HG03469 (cell line): ENCODE measurements at regions not wholly inside any gene's neighbourhood (a gene's known extent, or its start where the extent isn't known, plus 50 kb on each side); places are given as distances from the start of the nearest gene placed in this dataset.
"Not testable (repeated sequence)": the region's sequence is repeated elsewhere in the genome, so short reads cannot be mapped to it uniquely, and the experiment has no call there.

Experiments
- ATAC-seq: cut with Tn5 transposase; IDR thresholded peaks from one replicate; pipeline ENCODE4 v1.9.1; 2021; ENCODE audit warnings: mild to moderate bottlenecking, moderate library complexity, moderate number of reproducible peaks; ENCODE audit not compliant: unreplicated experiment

DNA sequence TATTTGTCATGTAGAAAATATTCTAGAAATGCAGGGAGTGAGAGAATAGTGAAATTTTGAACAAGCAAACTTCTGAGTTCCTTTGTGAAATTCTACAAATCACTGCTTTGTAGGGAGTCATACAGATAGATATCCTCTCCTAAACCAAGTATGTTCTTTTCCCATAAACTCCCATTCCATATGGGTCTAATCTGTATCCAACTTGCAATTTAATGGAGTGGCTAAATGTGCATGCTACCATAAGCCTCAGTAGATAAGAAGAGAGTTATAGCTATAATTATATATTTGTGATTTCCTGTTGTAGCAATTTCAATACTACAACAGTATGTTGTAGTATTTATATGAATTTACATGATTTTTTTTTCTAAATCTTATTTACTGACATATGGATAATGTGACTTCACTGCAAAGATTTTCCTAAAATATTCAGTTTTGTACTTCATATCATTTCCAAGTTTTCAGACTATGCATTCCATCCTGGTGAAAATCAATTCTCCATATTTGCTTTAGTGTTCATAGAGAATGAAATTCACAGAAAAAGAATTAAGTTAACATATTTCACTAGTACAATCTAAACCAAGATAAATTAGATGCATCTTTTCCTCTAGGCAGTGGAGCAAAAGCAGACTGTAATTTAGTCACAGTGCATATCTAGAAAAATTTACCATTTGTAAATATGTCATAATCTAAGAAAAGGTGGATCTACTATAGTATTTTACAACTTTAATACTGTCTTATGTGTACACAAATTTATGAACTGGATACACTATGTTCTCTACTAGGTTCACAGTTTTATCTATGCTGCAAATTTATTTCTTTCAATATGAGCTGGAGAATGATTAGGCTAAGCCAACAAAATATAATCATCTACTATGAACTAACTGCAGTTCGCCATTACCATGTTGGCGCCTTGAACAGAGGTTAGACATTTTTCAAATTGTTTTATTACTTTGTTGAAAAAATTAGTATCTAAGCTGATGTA, 372.9 kb upstream of the NDST3 start:
- no peak for ATAC-seq

DNA sequence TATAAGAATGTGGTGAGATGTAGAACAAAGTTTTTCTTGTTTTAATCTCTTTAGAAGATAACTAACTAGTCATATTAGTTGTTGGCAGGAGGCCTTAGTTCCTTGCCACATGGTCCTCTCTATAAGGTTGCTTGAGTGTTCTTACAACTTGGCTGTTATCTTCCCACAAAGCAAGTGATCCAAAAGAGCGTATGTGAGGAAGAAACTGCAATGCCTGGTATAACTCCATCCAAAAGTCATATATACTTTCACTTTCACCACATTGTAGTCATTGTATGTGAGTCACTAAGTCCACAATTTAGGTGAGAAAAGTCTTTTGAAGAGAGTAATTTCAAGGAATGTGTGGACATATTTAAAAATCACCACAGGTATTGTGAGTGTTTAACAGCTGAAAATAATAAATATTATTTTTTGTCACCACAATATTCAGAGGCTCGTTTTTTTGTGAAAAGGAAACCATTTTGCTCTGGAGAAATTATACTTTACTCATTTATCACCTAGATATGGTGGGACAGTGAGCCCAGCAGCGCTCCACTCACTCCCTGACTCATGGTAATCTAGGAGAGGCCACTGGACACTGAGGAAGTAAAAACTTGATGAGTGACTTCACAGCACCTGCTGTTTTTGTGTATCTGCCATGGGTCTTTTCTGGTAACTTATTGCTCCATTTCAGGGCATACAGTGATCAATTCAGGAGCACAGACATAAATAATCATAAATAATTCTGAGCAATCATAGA, 369.4 kb upstream of the NDST3 start:
- ATAC-seq, result no peak

GRCh38 chr4:117676153-117676552, 358.1 kb upstream of the NDST3 start:
- ATAC-seq, result no peak

DNA sequence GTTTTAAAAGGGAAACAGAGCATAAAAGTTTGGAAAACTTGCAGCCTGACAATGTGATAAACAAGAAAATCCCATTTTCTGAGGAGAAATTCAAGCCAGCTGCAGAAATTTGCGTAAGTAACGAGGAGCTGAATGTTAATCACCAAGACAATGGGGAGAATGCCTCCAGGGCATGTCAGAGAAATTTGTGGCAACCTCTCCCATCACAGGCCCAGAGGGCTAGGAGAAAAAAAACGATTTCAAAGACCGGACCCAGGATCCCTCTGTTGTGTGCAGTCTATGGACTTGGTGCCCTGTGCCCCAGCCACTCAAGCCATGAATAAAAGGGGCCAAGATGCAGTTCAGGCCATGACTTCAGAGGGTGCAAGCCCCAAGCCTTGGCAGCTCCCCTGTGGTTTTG, 355.4 kb upstream of the NDST3 start:
- no peak for ATAC-seq

- ATAC-seq, result no peak
These were observed 342.5 kb upstream of the NDST3 start for GRCh38 chr4:117691572-117692351.

DNA sequence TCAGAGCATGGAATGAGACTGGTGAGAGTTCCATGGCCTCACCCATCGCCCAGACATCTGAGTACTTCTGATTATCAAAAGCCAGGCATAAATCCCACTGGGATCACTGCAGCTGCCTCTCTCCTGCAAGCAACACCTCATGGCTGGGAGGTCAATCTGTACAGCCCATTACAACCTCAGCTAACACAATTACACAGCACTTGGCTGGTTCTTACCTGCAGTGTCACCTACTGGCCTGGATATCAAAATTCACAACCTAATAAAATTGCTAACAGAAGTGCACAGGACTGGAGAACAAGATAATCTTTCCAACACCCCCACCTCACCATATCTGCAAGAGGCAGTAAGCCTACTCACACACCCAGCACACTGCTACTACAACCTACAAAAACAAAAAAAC, 341.7 kb upstream of the NDST3 start:
- ATAC-seq, result no peak

DNA sequence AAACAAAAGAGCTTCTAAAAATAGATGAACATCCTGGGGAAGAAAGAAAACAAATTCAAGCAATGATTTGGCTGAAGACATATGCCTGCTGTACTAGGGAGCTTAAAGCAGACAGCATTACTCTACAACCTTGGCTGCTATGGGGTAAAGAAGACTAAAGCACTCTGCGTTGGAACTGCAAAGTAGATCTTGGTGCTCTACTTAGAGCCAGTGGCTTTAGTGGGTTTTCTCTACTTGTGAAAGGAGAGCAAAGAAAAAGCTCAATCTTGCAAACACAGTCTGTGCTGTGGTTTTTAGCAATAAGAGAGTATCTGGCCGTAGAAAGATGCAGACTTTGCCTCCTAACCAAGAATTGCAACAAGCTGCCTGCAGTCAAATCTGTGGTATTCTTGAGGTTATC, 334.7 kb upstream of the NDST3 start:
- ATAC-seq, result no peak

DNA sequence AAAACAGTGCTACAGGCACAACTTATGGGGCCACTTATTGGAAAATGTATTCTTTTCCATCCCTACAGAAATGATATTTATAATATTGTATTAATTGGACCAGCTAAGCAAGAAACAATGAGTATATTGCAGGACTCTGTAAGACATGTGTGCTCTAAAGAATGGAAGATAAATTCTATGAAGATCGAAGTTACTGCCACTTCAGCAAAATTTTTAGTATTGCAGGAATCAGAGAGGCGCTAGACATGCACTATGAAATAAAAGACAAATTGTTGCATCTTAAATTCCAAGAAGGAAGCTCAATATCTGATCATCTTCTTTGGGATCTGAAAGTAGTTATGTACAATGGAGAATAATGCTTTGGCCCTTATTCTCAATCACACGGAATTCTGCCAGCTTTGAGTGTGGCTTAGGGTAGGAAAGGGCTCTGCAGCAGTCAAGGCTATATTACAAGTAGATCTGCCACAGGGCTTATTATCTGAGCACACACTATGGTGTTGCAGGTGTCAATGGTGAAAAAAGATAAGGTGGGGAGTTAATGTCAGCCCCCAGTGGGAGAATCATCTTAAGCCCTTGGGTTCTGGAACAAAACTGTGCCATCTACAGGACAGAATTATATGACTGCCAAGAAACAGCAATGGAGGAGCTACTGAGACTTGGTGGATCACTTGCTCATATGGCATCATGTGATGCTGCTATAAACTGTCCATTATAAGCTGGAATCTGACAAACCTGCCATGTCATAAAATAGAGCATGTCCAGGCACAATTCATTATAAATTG, 334.0 kb upstream of the NDST3 start:
- ATAC-seq, result no peak

GRCh38 chr4:117702353-117702752, 331.9 kb upstream of the NDST3 start:
- ATAC-seq, result no peak

- no peak for ATAC-seq
These were observed 329.6 kb upstream of the NDST3 start for GRCh38 chr4:117704721-117705120.

GRCh38 chr4:117740736-117741135, 293.6 kb upstream of the NDST3 start:
- ATAC-seq, result no peak

DNA sequence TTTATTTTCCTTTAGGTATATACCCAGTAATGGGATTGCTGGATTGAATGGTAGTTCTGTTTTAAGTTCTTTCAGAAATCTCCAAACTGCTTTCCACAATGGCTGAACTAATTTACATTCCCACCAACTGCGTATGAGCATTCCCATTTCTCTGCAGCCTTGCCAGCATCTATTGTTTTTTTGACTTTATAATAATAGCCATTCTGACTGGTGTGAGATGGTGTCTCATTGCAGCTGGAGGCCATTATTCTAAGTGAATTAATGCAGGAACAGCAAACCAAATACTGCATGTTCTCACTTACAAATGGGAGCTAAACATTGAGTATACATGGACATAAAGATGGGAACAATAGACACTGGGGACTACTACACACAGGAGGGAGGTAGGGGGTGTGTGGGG, 288.9 kb upstream of the NDST3 start:
- not testable (repeated sequence) for ATAC-seq

DNA sequence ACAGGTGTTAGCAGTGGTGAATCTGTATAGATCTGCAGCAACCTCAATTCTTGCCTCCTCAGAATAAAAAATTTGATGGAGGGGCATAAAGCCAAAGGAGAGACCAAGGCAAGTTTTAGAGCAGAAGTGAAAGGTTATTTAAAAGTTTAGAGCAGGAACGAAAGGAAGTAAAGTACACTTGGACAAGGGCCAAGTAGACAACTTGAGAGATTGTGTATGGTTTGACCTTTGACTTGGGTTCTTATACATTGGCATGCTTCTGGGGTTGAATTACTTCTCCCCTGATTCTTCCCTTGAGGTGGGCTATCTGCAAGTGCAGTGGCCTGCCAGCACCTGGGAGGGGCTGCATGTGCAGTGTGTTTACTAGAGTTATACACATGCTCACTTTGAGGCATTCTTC, 278.8 kb upstream of the NDST3 start:
- no peak for ATAC-seq

DNA sequence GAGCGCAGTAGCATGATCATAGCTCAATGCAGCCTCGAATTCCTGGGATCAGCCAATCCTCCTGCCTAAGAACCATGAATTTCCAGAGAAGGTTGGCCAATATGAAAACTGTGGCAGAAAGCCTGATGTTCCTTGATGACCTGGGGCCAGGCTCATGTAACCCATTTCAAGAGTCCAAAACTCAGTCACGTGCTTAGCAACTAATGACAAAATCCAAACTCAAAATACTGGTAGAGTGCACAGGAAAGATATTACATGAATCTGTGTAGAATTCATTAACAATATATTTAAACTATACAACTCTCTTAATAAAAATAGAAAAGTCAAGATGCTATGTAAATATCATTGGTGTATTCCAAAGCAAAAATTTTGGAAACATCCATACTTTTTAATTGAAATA, 265.7 kb upstream of the NDST3 start:
- no peak for ATAC-seq

GRCh38 chr4:117770269-117771102, 263.8 kb upstream of the NDST3 start:
- ATAC-seq, result no peak

- ATAC-seq, result no peak
These were observed 262.5 kb upstream of the NDST3 start for GRCh38 chr4:117771647-117772337.

GRCh38 chr4:117773064-117773936, 261.0 kb upstream of the NDST3 start:
- ATAC-seq, result no peak

DNA sequence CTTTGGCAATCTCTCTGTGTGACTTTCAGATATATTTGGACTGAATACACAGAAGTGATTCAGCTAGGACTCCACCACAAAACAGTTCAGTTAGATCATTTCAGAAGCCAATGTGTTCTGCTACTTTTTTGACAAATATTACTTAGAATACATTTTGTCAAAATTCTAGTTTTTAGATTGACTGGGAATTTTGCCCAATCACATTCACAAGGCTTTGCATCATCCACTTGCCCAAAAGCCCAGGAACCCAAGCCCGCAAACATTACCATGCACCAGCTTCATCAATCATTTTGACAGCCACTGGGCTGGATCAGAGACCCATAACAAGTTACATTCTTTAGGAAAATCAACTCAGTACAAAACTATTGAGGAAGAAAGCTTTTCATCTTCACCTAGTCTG, 256.6 kb upstream of the NDST3 start:
- ATAC-seq, result no peak
